Endothelial cell of umbilical vein (primary cell): ENCODE measurements at regions not wholly inside any gene's neighbourhood (a gene's known extent, or its start where the extent isn't known, plus 50 kb on each side); places are given as distances from the start of the nearest gene placed in this dataset.

Experiments used
- BruUV-seq: library from RNA; stranded (reverse); fragments of 400-500 nt; replicated peaks from 2 replicates; lab custom pipeline; 2021; lab: Mats Ljungman, UMichigan
- CTCF ChIA-PET: fragments of 300-600, 350-600 bp; sonication (Branson Sonifier 250); formaldehyde crosslinking; loops from one replicate; lab custom pipeline; 2021; ENCODE audit warnings: antibody characterized with exemption, inconsistent platforms; lab: Charles Lee
- POLR2A ChIA-PET: fragments of 300-600, 350-600 bp; sonication (Branson Sonifier 250); formaldehyde crosslinking; loops from one replicate; lab custom pipeline; 2021; ENCODE audit warnings: antibody characterized with exemption, inconsistent platforms; lab: Charles Lee
- DNase-seq: peaks from one replicate; pipeline ENCODE4 v3.0.0-alpha.2; 2011; ENCODE audit warnings: low read depth, low spot score
- FAIRE-seq: peaks from 2 replicates; lab custom pipeline; 2011; peaks lifted over from hg19 to GRCh38; lab: Jason Lieb, UNC
- H2AFZ ChIP-seq: 2 replicates; pipeline ENCODE4 v1.6.0; 2012; ENCODE audit warnings: low read depth, low read length, control low read depth, inconsistent platforms
- H3K27ac ChIP-seq: 2 replicates; pipeline ENCODE4 v1.5.1; 2011; ENCODE audit warnings: low read depth, mild to moderate bottlenecking, control low read depth, low read length, moderate library complexity; ENCODE audit not compliant: insufficient read depth
- H3K27me3 ChIP-seq, 2 experiments: 2 replicates each; pipeline versions ENCODE4 v1.6.0 to v1.6.1; 2011; ENCODE audit warnings: low read length in 2 of 2, mixed read lengths in 1 of 2; ENCODE audit not compliant: control insufficient read depth in 2 of 2, insufficient read depth in 2 of 2
- H3K36me3 ChIP-seq, 2 experiments: 2 replicates in 1 of 2; 3 replicates in 1 of 2; pipeline ENCODE4 v1.5.1; 2011; ENCODE audit warnings: low read length in 2 of 2, mild to moderate bottlenecking in 1 of 2, moderate library complexity in 1 of 2; ENCODE audit not compliant: control insufficient read depth in 2 of 2, insufficient read depth in 2 of 2; ENCODE audit errors: extremely low read depth in 1 of 2
- H3K4me1 ChIP-seq: 3 replicates; pipeline ENCODE4 v1.5.1; 2011; ENCODE audit warnings: mild to moderate bottlenecking, low read length; ENCODE audit not compliant: control insufficient read depth, insufficient read depth; ENCODE audit errors: extremely low read depth
- H3K4me2 ChIP-seq: 2 replicates; pipeline ENCODE4 v1.6.1; 2011; ENCODE audit warnings: low read length, control low read depth, mixed read lengths; ENCODE audit not compliant: insufficient read depth
- H3K4me3 ChIP-seq, 3 experiments: fragments of 200-600 bp in 1 of 3; sonication (generic), shearing (Covaris generic) in 1 of 3; replicated peaks in 1 of 3; 2 replicates each; pipeline ENCODE4 v1.5.1; 2011 to 2016; ENCODE audit warnings: control low read depth in 3 of 3, low read length in 3 of 3, mild to moderate bottlenecking in 2 of 3, inconsistent platforms in 1 of 3, low read depth in 1 of 3, moderate library complexity in 1 of 3; ENCODE audit not compliant: insufficient read depth in 1 of 3
- H3K79me2 ChIP-seq: 2 replicates; pipeline ENCODE4 v1.6.0; 2012; ENCODE audit warnings: low read length, inconsistent platforms; ENCODE audit not compliant: control insufficient read depth, insufficient read depth
- H3K9ac ChIP-seq: replicated peaks from 2 replicates; pipeline ENCODE3; 2011; ENCODE audit warnings: low read length, control low read depth; ENCODE audit not compliant: insufficient read depth; ENCODE audit errors: extremely low read depth
- H3K9me1 ChIP-seq: replicated peaks from 3 replicates; pipeline ENCODE4 v1.6.0; 2011; ENCODE audit warnings: mild to moderate bottlenecking, low read length; ENCODE audit not compliant: control insufficient read depth, insufficient read depth; ENCODE audit errors: extremely low read depth
- H3K9me3 ChIP-seq: replicated peaks from 2 replicates; pipeline ENCODE4 v1.5.1; 2012; ENCODE audit warnings: low read length, inconsistent platforms; ENCODE audit not compliant: control insufficient read depth, insufficient read depth
- H4K20me1 ChIP-seq: replicated peaks from 2 replicates; pipeline ENCODE3; 2011; ENCODE audit warnings: mild to moderate bottlenecking, low read length; ENCODE audit not compliant: control insufficient read depth, insufficient read depth; ENCODE audit errors: extremely low read depth
- CTCF ChIP-seq, 2 donors: IDR thresholded peaks; 1 replicate in 1 of 2; 2 replicates in 1 of 2; pipeline ENCODE4 v1.5.1; 2011; ENCODE audit warnings: low read length in 2 of 2, mild to moderate bottlenecking in 2 of 2, moderate library complexity in 2 of 2, control low read depth in 1 of 2, inconsistent platforms in 1 of 2, low read depth in 1 of 2; ENCODE audit not compliant: insufficient read depth in 1 of 2; ENCODE audit errors: extremely low read depth in 1 of 2
- EZH2 ChIP-seq: IDR thresholded peaks from 2 replicates; pipeline ENCODE4 v1.6.1; 2012; ENCODE audit warnings: borderline replicate concordance, low read depth, mild to moderate bottlenecking, moderate library complexity, low read length, inconsistent platforms; ENCODE audit not compliant: severe bottlenecking
- FOS ChIP-seq: IDR thresholded peaks from 2 replicates; pipeline ENCODE4 v1.6.1; 2011; ENCODE audit warnings: mild to moderate bottlenecking, low read length, moderate library complexity, borderline replicate concordance; ENCODE audit not compliant: insufficient read depth
- GATA2 ChIP-seq: IDR thresholded peaks from 2 replicates; pipeline ENCODE4 v1.7.0; 2011; ENCODE audit warnings: low read depth, mild to moderate bottlenecking, moderate library complexity, mixed read lengths, low read length; ENCODE audit not compliant: insufficient read length, insufficient read depth
- JUN ChIP-seq: IDR thresholded peaks from 2 replicates; pipeline ENCODE4 v1.6.1; 2011; ENCODE audit warnings: borderline replicate concordance, low read depth; ENCODE audit not compliant: insufficient read length, insufficient read depth
- MYC ChIP-seq: IDR thresholded peaks from one replicate; pipeline ENCODE4 v1.6.1; 2011; ENCODE audit warnings: mild to moderate bottlenecking, low read depth, low read length
- POLR2A ChIP-seq: IDR thresholded peaks from 2 replicates; pipeline ENCODE4 v1.6.1; 2012; ENCODE audit warnings: low read depth, mild to moderate bottlenecking, control low read depth, low read length
- POLR2AphosphoS5 ChIP-seq: IDR thresholded peaks from 2 replicates; pipeline ENCODE4 v1.6.1; 2012; ENCODE audit warnings: low read depth, mild to moderate bottlenecking, control low read depth, low read length, moderate library complexity; ENCODE audit not compliant: insufficient read depth
- dilution Hi-C: fragments of 300-500 bp; cut with MboI; formaldehyde crosslinking; loops from one replicate; pipeline ENCODE4 v1.15.0; 2019; ENCODE audit warnings: low sequenced_read_pairs; ENCODE audit not compliant: extremely low pct_ligation_motif_present
- intact Hi-C: fragments of 100-400 bp; cut with micrococcal nuclease; formaldehyde crosslinking; loops from one replicate; pipeline ENCODE4 v1.10.0; 2022
- TF ChIP-seq, protein P1 (sequence below): IDR thresholded peaks from 2 replicates; pipeline ENCODE4 v1.6.1; 2011; ENCODE audit not compliant: insufficient read depth, insufficient read length

DNA sequence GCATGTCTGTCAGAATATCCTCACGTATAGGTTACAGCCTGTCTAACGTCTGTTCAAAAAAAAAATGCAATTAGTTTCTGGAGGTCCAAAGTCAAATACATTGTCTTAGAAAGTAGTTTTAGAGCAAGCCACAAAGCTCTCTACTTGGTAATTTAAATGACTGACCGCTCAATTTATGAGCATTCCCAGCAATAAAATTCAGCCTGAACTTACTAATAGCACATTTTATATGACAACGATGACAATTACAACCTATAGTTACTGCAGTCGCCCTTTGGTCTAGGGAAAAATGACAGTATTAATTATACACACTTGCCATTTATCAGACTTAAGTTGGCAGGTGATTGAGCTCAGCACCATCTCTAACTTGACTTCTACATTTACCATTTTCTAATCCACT, 425.8 kb upstream of the STEAP1 start:
- Histone ChIP-seq H3K9me3 (no peaks in the 10 kb centered on the region), H3K9ac (no peak overlapping the region), H3K4me3 (no peak overlapping the region), H3K27ac (no peak overlapping the region), H3K4me1 (no peaks in the 10 kb centered on the region), H3K4me2 (no peak overlapping the region), H4K20me1 (no peaks in the 10 kb centered on the region), H3K9me1 (no peaks in the 10 kb centered on the region), H3K27me3 (no peaks in the 10 kb centered on the region), H2AFZ (no peak overlapping the region), H3K36me3 (no peaks in the 10 kb centered on the region), H3K79me2 (no peaks in the 10 kb centered on the region)
- no peak for DNase-seq
- no TSS peak for BruUV-seq
- dilution Hi-C loops = no loop called here
- POLR2A ChIA-PET = no interaction called here
- FAIRE-seq = no peak
- CTCF ChIA-PET = no interaction called here
- TF ChIP-seq, protein P1, sequence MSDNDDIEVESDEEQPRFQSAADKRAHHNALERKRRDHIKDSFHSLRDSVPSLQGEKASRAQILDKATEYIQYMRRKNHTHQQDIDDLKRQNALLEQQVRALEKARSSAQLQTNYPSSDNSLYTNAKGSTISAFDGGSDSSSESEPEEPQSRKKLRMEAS = no peak
- no peak for TF ChIP-seq FOS
- TF ChIP-seq JUN = no peak
- TF ChIP-seq MYC = no peak
- TF ChIP-seq POLR2AphosphoS5 = no peak
- TF ChIP-seq CTCF (IDR thresholded peaks at IDR 0.05; ENCODE audit: extremely low read depth in 1 of 2, insufficient read depth in 1 of 2, low read depth in 1 of 2, low read length in 2 of 2) = no peak
- TF ChIP-seq POLR2A = no peak
- TF ChIP-seq GATA2 = no peak
- TF ChIP-seq EZH2 = no peak
- intact Hi-C loops = no loop called here
